Activated CD8-positive, alpha-beta T cell treated with anti-CD3 and anti-CD28 coated beads for 36 hours (primary cell): ENCODE measurements at regions not wholly inside any gene's neighbourhood (a gene's known extent, or its start where the extent isn't known, plus 50 kb on each side); places are given as distances from the start of the nearest gene placed in this dataset.
"Not testable (repeated sequence)": the region's sequence is repeated elsewhere in the genome, so short reads cannot be mapped to it uniquely, and the experiment has no call there.

Source experiments
- ATAC-seq: fragments of 200-7000 bp; cut with Tn5 transposase; one replicate; pipeline ENCODE4 v1.10.0; 2021; ENCODE audit warnings: mild to moderate bottlenecking, moderate library complexity
- CTCF ChIA-PET: fragments of 350-600 bp; sonication (Branson Sonifier 250); formaldehyde crosslinking; loops from one replicate; lab custom pipeline; 2021; ENCODE audit warnings: antibody characterized with exemption; lab: Charles Lee
- POLR2A ChIA-PET: fragments of 350-600 bp; sonication (Branson Sonifier 250); formaldehyde crosslinking; loops from one replicate; lab custom pipeline; 2021; ENCODE audit warnings: antibody characterized with exemption; lab: Charles Lee
- DNase-seq: peaks from one replicate; pipeline ENCODE4 v3.0.0-alpha.2; 2020
- H3K27ac Mint-ChIP-seq: one replicate; pipeline ENCODE4 v1.8.0; 2021; ENCODE audit warnings: mild to moderate bottlenecking, mixed read lengths
- H3K27me3 Mint-ChIP-seq: one replicate; pipeline ENCODE4 v1.8.0; 2021; ENCODE audit warnings: mixed read lengths
- H3K36me3 Mint-ChIP-seq: one replicate; pipeline ENCODE4 v1.8.0; 2021; ENCODE audit warnings: low read depth, mixed read lengths
- H3K4me1 Mint-ChIP-seq: one replicate; pipeline ENCODE4 v1.8.0; 2021; ENCODE audit warnings: low read depth, mixed read lengths
- H3K4me3 Mint-ChIP-seq: one replicate; pipeline ENCODE4 v1.8.0; 2021; ENCODE audit warnings: mild to moderate bottlenecking, moderate library complexity, mixed read lengths
- H3K9me3 Mint-ChIP-seq: one replicate; pipeline ENCODE4 v1.8.0; 2021; ENCODE audit warnings: mixed read lengths
- CTCF ChIP-seq: fragments of 200-600 bp; IDR thresholded peaks from one replicate; pipeline ENCODE4 v1.8.0; 2022; ENCODE audit warnings: antibody characterized with exemption, mild to moderate bottlenecking
- intact Hi-C: fragments of 100-400 bp; cut with micrococcal nuclease; formaldehyde crosslinking; loops from one replicate; pipeline ENCODE4 v1.10.0; 2022

- H3K36me3 Mint-ChIP-seq: no peaks in the 10 kb centered on the region
- no peak for TF ChIP-seq CTCF
- peaks cover 13% of the 10 kb centered on the region for H3K27me3 Mint-ChIP-seq
- POLR2A ChIA-PET: no interaction called here
- H3K4me3 Mint-ChIP-seq: no peak overlapping the region
- no peak for ATAC-seq
- no peaks in the 10 kb centered on the region for H3K4me1 Mint-ChIP-seq
- H3K27ac Mint-ChIP-seq: no peak overlapping the region
- CTCF ChIA-PET: interaction anchor here (1.0 kb wide), 1 partner anchor 20 kb away, joined by 3 read pairs; no protein-coding TSS in a partner anchor
- intact Hi-C loops: loop anchor here (10.0 kb wide), 1 partner anchor 88 kb away; no protein-coding TSS in a partner anchor
- no peak for DNase-seq
- H3K9me3 Mint-ChIP-seq: no peaks in the 10 kb centered on the region
Measured at GRCh38 chr7:65302883-65303282, 70.8 kb upstream of the ZNF92 start.

DNA sequence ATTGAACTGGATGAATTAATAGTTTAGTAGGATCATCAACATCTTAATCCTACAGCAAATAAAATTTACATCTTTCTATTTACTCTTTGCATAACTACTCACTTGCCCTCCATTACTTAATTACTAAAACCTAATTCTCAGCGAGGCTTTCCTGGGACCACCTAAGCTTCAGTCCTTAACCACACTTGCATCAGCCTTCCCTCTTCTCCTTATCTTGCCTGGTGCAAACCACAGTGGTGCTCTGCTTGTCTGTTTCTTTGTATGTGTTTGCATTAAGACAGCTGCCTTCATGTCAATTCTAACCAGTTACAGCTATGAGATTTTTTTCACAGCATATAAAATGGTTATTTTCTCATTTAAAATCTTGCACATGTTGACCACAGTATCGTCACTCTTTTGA, 72.6 kb upstream of the ZNF92 start:
- ChIA-PET POLR2A (no interaction called here), CTCF (interaction anchor here (0.9 to 1.3 kb wide), 2 partner anchors 45 to 355 kb away, joined by 3 read pairs; no protein-coding TSS in a partner anchor)
- H3K4me1 Mint-ChIP-seq: no peaks in the 10 kb centered on the region
- H3K27ac Mint-ChIP-seq: no peak overlapping the region
- H3K36me3 Mint-ChIP-seq: no peaks in the 10 kb centered on the region
- ATAC-seq (no peak), DNase-seq (no peak)
- H3K27me3 Mint-ChIP-seq: peaks cover 9% of the 10 kb centered on the region
- no peak overlapping the region for H3K4me3 Mint-ChIP-seq
- H3K9me3 Mint-ChIP-seq: no peaks in the 10 kb centered on the region
- intact Hi-C loops: loop anchor here (10.0 kb wide), 1 partner anchor 86 kb away; no protein-coding TSS in a partner anchor
- no peak for TF ChIP-seq CTCF

- ATAC-seq (no peak), DNase-seq (no peak)
- TF ChIP-seq CTCF: no peak
- H3K4me1 Mint-ChIP-seq: no peaks in the 10 kb centered on the region
- peaks cover 1% of the 10 kb centered on the region for H3K27me3 Mint-ChIP-seq
- ChIA-PET POLR2A (no interaction called here), CTCF (interaction anchor here (1.3 kb wide), 1 partner anchor 12 kb away, joined by 5 read pairs; no protein-coding TSS in a partner anchor)
- H3K9me3 Mint-ChIP-seq: no peaks in the 10 kb centered on the region
- H3K36me3 Mint-ChIP-seq: no peaks in the 10 kb centered on the region
- intact Hi-C loops: no loop called here
- H3K27ac Mint-ChIP-seq: no peak overlapping the region
- H3K4me3 Mint-ChIP-seq: no peak overlapping the region
Measured at GRCh38 chr7:65295409-65295808, 78.2 kb upstream of the ZNF92 start.

DNA sequence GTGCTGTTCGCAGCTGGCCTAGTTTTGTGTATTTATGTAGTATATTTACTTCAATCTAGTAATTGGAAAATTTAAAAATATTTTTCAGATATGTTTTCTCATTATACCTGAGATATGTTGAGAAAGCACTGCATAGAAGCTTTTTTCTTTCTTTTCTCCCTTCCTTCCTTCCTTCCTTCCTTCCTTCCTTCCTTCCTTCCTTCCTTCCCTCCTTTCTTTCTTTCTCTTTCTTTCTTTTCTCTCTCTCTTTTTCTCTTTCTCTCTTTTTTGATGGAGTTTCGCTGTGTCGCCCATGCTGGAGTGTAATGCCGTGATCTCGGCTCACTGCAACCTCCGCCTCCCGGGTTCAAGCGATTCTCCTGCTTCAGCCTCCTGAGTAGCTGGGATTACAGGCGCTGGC, 83.3 kb upstream of the ZNF92 start:
- H3K4me3 Mint-ChIP-seq, POLR2A ChIA-PET, CTCF ChIA-PET, DNase-seq, H3K27ac Mint-ChIP-seq, H3K27me3 Mint-ChIP-seq, H3K9me3 Mint-ChIP-seq, intact Hi-C loops, ATAC-seq, H3K4me1 Mint-ChIP-seq, H3K36me3 Mint-ChIP-seq: not testable (repeated sequence)

DNA sequence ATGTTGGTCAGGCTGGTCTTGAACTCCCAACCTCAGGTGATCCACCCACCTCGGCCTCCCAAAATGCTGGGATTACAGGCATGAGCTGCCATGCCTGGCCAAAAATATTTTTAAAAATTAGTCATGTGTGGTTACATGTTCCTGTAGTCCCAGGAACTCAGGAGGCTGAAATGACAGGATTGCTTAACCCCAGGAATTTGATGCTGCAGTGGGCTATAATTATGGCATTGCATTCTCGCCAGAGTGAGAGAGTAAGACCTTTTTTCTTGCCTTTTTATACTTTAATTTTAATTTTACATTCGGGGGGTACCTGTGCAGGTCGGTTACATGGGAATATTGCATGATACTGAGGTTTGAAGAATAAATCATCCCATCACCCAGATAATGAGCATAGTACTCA, 86.6 kb upstream of the ZNF92 start:
- intact Hi-C loops: no loop called here
- Mint-ChIP-seq H3K36me3 (no peaks in the 10 kb centered on the region), H3K27ac (no peak overlapping the region), H3K27me3 (peaks cover 2% of the 10 kb centered on the region), H3K4me3 (no peak overlapping the region), H3K9me3 (no peaks in the 10 kb centered on the region), H3K4me1 (no peaks in the 10 kb centered on the region)
- CTCF ChIA-PET: interaction anchor here (1.8 kb wide), 1 partner anchor 21 kb away, joined by 6 read pairs; no protein-coding TSS in a partner anchor
- TF ChIP-seq CTCF: no peak
- ATAC-seq (no peak), DNase-seq (no peak)
- POLR2A ChIA-PET: no interaction called here
